NCI-H1694 (cell line): ENCODE measurements at regions not wholly inside any gene's neighbourhood (a gene's known extent, or its start where the extent isn't known, plus 50 kb on each side); places are given as distances from the start of the nearest gene placed in this dataset.
"Not testable (repeated sequence)": the region's sequence is repeated elsewhere in the genome, so short reads cannot be mapped to it uniquely, and the experiment has no call there.

Experiments
- DNase-seq: peaks from one replicate; lab custom pipeline; 2025; lab: John Stamatoyannopoulos, UW

- peak; percentile 95 for DNase-seq
These were observed 132.8 kb upstream of the FUNDC1 start for GRCh38 chrX:44675362-44676024.

- DNase-seq, result peak; percentile 71
These were observed 132.2 kb upstream of the FUNDC1 start for GRCh38 chrX:44674906-44675305.

- no peak for DNase-seq
These were observed 127.0 kb upstream of the FUNDC1 start for GRCh38 chrX:44669626-44670025.

DNA sequence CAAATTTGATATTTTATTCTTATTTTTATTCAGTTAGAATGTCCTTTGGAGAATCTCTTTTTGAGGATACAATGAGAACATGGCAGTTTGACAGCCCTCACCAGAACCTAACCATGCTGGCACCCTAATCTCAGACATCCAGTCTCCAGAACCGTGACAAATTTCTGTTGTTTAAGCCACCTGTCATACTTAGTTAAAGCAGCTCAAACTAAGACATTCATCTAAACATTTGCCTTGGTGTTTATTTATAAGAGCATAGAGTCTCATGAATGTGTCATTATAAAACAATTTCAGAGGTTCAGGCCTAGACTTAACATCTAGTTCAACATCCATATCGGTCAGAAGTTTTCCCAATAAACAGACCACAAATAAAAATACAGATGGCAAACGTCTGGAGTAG is 125.1 kb upstream of the FUNDC1 start:
- no peak for DNase-seq

GRCh38 chrX:44657718-44658246 is 115.1 kb upstream of the FUNDC1 start:
- DNase-seq, result not testable (repeated sequence)

GRCh38 chrX:44651358-44651757 is 108.7 kb upstream of the FUNDC1 start:
- peak; percentile 9 for DNase-seq

DNA sequence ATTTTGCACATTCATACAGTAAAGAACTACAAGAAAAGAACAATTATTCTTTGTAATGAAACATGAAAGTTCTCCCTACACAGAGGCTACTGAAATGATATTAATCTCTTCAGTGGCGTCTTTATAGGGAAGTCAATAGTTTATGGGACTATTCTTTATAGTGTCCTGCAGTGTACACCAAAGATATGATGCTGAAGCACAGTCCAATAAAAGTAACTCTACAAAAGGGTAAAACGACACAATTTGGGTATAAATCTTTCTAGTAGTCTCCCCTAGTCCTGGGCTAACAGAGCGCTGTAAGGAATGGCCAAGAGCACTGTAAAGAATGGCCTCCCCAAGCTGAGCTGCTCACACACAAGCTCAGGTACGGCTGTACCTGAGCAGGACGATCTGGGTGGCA is 101.1 kb upstream of the FUNDC1 start:
- no peak for DNase-seq

DNA sequence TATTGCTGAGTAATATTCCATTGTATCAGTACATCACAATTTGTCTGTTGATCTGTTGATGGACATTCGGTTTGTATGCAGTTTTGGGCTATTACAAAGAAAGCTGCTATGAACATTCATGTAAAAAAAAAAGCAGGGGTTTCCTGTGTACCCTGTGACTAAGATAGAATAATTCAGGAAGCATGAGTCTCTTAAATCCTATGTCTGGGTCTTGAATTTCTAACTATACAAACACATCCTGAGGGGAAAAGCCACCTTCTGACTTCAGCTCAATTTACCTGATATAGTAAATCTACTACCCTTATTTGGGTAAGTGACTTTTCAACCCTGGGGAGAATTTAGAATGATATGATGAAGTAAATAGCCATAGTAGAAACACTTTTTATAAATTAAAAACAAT is 94.6 kb upstream of the FUNDC1 start:
- no peak for DNase-seq

DNA sequence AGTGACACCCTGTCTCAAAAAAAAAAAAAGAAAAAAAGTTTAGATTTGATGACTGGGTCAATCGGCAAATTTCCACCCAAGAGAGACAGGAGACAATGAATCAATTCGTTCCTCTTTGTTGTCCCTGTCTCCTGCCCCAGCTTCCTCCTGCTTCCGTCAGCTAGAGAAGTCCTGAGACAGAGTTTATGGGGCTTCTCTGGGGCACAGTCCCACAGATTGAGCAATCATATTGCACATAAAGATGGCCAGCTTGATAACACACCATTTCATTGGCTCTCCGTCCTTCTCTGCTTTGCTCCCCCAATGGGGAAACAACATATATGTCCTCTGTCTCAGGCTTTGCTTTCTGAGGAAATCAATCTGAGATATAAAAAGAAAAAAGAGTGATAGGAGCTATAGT is 78.4 kb upstream of the FUNDC1 start:
- no peak for DNase-seq

DNA sequence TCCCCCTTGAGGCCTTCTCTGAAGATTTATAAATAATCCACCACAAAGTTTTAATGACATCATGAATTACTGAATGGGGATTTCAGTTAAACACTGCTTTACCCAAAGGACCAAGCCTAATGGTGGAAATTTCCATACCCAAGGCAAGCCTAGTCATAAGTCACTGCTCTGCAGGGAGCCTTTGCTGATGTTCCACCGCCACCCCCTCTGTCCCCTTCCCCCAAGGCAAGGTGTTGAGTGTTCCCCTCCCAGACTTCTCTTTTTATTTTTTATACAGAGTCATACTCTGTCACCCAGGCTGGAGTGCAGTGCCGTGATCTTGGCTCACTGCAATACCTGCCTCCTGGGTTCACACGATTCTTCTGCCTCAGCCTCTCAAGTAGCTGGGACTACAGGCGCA is 76.4 kb upstream of the FUNDC1 start:
- no peak for DNase-seq

DNA sequence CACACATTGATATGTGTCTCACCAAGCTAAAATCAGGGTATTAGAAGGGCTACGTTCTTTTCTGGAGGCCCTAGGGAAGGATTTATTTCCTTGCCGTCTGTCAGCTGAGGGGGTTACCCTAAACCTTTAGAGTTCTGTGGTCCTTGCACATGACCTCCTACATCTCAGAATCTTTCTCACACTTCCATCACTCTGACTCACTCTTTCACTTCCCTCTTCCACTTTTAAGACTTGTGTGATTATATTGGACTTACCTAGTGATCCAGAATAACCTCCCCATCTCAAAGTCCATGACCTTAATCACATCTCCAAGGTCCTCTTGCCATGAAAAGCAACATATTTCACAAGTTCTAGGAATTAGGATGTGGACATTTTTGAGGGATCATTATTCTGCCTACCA is 53.6 kb upstream of the FUNDC1 start:
- no peak for DNase-seq
